HUDEP-2 (cell line): ENCODE measurements at regions not wholly inside any gene's neighbourhood (a gene's known extent, or its start where the extent isn't known, plus 50 kb on each side); places are given as distances from the start of the nearest gene placed in this dataset.
"Not testable (repeated sequence)": the region's sequence is repeated elsewhere in the genome, so short reads cannot be mapped to it uniquely, and the experiment has no call there.

ENCODE experiments used
- DNase-seq, 76 experiments: peaks; one replicate each; lab custom pipeline; 2025; ENCODE audit not compliant: unreplicated experiment in 76 of 76; lab: John Stamatoyannopoulos, UW

DNA sequence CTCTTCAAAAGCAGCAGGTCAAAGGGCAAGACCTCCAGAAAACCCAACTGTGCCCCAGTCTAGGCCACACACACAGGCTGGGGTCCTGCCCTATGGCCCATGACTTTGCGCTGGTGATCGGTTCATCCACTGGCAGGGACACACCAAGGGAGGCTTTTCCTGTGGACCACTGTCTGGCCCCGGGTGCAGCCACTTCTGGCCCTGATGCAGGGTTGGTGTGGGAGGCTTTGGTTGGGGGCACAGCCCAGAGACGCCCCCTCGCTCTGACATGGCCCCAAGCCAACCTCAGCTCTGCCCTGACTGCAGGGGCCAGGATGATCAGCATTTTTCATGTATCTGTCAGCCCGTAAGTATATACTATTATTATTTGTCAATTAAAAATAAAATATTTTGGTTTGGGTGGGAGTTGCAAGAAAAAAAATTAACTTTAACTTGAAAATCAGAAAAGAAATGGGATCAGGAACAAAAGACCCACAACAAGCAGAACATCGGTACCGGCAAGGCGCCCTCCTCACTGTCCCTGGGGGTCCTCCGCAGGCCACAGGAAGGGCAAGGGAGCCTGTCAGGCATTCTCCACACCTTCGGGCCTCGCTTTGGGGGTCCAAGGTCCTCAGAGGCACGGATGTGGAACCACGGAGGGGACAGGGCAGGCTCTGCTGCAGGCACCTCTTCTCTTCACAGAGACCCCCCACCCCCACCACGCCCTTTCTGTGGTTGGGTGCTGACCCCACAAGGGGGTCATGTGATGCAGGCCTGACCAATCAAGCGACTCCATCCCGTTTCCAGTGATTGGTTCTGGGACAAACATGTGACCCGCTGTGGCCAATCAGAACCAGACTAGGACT, 181.5 kb upstream of the SFSWAP start:
- DNase-seq, result no peak

DNA sequence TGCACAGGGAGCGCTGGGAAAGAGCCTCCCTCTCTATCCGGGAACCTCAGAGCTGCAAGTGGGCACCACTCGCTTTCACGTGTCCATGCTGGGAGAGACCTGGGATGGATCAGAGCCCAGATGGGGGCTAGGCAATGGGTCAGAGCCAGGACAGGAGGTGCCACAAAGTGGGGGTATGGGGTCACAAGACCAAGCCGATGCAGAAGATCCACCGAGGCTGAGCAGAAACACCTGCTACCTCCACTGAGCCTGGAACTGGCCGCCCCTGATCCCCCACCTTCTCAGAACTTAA, 180.9 kb upstream of the SFSWAP start:
- DNase-seq, result no peak

DNA sequence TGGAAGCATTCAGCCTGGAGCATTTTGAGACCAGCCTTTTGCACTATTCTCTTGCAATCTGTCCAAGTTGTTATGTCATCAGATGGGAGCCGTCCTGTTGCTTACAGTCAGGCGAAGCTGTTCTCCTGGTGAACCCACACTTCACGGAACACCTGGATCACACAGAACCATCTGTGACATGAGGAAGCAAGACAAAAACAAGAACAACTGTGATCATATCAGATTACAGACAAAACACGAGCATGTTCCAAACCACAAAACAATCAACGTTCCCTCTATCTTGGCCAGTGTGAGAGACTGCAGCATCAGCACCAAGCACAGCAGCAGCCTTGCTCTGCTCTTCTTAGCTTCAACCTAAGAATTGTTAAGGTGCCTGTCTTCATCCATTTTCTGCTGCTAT, 180.5 kb upstream of the SFSWAP start:
- no peak for DNase-seq

GRCh38 chr12:131533139-131533538, 177.8 kb upstream of the SFSWAP start:
- DNase-seq, result no peak

GRCh38 chr12:131535779-131536178, 175.1 kb upstream of the SFSWAP start:
- no peak for DNase-seq

DNA sequence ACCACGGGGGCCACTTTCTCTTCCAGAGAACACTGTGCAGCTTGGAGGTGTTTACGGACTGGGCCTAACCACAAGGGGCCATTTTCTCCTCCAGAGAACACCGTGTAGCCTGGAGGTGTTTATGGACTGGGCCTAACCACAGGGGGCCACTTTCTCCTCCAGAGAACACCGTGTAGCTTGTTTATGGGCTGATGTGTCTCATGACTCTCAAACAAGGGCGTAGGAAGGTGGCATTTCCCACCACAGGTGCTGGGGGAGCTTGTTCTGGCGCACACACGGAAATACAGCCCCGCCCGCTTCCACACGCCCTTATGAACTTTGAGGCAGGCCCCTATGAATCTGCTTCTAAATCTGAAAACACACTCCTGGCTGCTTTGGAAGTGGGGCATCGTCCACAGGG, 174.6 kb upstream of the SFSWAP start:
- DNase-seq, result no peak

GRCh38 chr12:131536766-131537165, 174.1 kb upstream of the SFSWAP start:
- no peak for DNase-seq

- no peak for DNase-seq
Measured at GRCh38 chr12:131537267-131537958, 173.5 kb upstream of the SFSWAP start.

DNA sequence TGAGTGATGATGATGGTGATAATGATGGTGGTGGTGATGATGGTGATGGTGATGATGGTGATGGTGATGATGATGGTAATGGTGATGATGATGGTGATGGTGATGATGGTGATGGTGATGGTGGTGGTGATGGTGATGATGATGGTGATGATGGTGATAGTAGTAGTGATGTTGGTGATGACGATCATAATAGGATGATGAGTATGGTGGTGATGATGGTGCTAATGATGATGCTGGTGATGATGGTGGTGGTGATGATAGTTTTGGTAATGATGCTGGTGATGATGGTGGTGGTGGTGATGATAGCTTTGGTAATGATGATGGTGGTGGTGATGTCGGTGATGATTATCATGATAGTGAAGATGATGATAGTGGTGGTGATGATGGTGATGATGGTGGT, 171.5 kb upstream of the SFSWAP start:
- DNase-seq, result no peak

DNA sequence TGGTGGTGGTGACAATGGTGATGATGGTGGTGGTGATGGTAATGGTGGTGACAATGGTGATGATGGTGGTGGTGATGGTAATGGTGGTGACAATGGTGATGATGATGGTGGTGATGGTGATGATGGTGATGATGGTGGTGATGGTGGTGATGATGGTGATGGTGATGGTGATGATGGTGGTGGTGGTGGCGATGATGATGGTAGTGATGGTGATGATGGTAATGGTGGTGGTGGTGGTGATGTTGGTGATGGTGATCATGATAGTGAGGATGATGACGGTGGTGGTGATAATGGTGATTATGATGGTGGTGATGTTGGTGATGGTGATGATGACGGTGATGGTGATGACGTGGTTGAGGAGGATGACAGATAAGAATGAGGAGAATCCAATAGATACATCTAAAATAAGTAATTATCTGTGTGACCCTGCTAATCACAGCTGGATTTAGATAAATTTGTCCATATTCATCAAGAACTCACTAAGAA, 170.7 kb upstream of the SFSWAP start:
- no peak for DNase-seq

- DNase-seq, result not testable (repeated sequence)
Measured at GRCh38 chr12:131541512-131541911, 169.4 kb upstream of the SFSWAP start.

DNA sequence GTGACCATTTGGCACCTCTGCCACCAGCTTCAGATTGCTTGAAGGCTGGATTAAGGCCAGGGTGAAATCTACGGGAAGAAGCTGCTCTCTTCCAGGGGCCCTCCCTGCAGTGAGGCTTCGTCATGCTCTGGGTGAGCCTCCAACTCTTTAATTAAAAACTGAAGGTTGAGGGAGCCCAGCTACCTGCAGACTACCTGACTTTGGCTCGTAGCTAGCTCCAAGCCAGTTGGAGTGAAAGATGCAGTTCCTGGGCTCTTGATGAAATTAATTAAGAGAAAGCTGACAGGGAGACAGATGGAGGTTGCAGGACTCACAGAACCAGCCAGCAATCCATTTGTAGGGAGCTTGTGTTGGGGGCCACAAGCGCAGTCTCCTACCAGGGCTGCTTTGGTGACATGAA, 168.5 kb upstream of the SFSWAP start:
- no peak for DNase-seq

DNA sequence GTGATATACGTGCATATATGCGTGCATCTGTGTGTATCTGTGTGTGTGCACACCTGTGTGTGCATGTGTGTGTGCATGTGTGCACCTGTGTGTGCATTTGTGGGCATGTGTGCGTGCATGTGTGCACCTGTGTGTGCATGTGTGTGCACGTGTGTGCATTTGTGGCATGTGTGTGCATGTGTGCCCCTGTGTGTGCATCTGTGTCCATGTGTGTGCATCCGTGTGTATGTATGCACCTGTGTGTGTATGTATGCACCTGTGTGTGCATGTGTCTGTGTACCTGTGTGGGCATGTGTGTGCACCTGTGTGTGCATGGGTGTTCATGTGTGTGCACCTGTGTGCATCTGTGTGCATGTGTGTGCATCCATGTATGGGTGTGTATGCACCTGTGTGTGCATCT, 167.8 kb upstream of the SFSWAP start:
- DNase-seq, result no peak

- no peak for DNase-seq
Measured at GRCh38 chr12:131547555-131547954, 163.3 kb upstream of the SFSWAP start.

DNA sequence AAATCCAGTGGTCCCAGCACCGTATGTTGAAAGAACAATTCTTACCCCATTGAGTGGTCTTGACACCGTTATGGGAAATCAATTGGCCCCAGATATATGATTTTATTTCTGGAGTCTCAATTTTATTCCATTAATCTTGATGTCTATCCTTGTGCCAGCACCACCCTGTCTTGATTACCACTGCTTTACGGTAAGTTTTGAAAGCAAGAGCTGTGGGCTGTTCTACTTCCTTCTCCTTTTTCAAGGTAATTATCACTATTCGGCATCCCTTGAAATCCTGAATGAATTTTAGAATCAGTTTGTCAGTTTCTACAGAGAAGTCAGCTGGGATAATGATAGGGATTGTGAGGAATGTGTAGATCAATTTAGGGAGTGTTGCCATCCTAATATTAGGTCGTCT, 160.8 kb upstream of the SFSWAP start:
- no peak for DNase-seq

- DNase-seq, result no peak
Measured at GRCh38 chr12:131551675-131552491, 159.0 kb upstream of the SFSWAP start.

DNA sequence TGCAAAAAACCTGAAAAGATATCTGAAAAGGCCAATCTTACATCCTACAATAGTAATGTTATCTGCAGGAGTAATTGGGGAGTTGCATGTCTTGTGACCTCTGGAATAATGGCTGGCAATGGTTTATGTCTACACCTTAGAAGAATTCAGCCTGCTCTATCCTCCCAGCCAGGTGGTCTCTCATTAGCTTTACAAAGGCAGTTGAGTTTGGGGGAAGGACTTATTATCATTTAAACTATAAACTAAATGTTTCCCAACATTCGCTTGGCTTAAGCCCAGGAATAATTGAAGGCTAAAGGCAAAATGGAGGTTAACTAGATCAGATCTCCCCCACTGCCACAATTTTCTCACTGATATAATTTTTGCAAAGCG, 158.4 kb upstream of the SFSWAP start:
- DNase-seq, result no peak

DNA sequence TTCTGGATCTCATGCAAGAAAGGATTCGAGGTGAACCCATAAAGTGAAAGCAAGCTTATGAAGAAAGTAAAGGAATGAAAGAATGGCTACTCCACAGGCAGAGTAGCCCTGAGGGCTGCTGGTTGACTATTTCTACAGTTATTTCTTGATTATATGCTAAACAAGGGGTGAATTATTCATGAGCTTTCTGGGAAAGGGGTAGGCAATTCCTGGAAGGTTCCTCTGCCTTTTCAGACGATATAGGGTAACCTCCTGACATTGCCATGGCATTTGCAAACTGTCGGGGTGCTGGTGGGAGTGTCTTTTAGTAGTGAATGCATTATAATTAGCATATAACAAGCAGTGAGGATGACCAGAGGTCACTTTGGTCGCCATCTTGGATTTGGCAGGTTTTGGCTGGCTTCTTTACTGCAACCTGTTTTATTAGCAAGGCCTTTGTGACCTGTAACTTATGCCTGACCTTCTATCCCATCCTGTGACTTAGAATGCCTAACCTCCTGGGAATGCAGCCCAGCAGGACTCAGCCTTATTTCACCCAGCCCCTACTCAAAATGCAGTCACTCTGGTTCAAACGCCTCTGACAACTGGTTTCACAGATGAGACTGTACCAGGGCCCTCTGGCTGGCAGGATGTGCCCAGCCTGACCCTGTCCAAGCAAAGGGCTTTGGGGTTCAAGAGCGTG, 157.7 kb upstream of the SFSWAP start:
- no peak for DNase-seq

DNA sequence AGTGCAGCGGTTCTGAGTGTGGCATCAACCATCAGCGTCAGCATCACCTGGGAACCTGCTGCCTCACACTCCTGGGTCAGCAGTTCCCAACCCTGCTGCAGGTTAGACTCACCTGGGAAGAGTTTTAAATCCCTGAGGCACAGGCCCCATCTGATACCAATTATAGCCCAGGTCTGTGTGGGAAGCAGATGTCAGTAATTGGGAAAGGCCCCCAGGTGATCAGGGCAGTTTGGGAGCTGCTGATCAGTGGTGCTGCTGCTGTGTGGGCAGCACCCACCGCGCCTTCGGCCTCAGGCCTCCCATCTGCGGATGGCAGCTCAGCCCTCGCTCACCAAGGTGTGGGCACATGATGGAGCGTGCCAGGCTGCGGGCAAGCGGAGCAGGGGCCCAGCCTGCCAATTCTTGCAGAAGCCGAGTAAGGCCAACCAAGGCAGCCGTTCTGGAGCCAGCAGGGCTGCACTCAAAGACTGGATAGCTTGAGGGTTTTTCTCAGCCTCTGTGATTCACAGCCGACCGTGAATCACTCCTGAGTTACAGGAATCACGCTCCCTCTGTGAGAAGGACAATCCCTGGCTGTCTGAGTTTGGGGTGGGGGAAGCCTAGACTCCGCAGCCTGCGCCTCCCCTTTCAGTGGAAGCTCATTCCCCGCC, 155.6 kb upstream of the SFSWAP start:
- DNase-seq, result no peak

- no peak for DNase-seq
Measured at GRCh38 chr12:131555866-131556265, 155.0 kb upstream of the SFSWAP start.
